Islet precursor cell (in vitro differentiated cells): ENCODE measurements at regions not wholly inside any gene's neighbourhood (a gene's known extent, or its start where the extent isn't known, plus 50 kb on each side); places are given as distances from the start of the nearest gene placed in this dataset.
"Not testable (repeated sequence)": the region's sequence is repeated elsewhere in the genome, so short reads cannot be mapped to it uniquely, and the experiment has no call there.

Experiments used
- DNase-seq: peaks from one replicate; pipeline ENCODE4 v3.0.0-alpha.2; 2018

DNA sequence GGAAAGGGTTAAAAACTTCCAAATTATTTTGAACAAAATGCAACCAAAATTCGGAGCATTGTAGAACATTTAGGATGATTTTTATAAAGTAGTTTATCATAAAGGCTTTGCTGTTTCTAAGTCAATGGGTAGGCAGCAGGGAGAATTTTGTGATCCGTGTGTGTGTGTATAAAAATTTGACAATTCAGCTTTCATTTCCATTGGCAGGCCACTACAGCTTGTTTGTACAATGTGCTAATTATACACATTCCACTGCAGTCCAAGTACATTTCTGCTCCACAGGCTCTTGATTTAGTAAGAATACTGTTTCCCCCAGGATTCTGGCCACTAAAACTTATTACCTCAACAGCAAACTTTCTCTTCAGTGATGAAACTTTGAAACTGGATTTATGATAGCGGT is 71.8 kb upstream of the LTBP1 start:
- no peak for DNase-seq

GRCh38 chr2:32877587-32878510 is 68.9 kb upstream of the LTBP1 start:
- DNase-seq, result no peak

DNA sequence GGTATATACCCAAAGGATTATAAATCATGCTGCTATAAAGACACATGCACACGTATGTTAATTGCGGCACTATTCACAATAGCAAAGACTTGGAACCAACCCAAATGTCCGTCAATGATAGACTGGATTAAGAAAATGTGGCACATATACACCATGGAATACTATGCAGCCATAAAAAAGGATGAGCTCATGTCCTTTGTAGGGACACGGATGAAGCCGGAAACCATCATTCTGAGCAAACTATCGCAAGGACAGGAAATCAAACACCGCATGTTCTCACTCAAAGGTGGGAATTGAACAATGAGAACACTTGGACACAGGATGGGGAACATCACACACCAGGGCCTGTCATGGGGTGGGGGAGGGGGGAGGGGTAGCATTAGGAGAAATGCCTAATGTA is 66.8 kb upstream of the LTBP1 start:
- DNase-seq, result not testable (repeated sequence)

DNA sequence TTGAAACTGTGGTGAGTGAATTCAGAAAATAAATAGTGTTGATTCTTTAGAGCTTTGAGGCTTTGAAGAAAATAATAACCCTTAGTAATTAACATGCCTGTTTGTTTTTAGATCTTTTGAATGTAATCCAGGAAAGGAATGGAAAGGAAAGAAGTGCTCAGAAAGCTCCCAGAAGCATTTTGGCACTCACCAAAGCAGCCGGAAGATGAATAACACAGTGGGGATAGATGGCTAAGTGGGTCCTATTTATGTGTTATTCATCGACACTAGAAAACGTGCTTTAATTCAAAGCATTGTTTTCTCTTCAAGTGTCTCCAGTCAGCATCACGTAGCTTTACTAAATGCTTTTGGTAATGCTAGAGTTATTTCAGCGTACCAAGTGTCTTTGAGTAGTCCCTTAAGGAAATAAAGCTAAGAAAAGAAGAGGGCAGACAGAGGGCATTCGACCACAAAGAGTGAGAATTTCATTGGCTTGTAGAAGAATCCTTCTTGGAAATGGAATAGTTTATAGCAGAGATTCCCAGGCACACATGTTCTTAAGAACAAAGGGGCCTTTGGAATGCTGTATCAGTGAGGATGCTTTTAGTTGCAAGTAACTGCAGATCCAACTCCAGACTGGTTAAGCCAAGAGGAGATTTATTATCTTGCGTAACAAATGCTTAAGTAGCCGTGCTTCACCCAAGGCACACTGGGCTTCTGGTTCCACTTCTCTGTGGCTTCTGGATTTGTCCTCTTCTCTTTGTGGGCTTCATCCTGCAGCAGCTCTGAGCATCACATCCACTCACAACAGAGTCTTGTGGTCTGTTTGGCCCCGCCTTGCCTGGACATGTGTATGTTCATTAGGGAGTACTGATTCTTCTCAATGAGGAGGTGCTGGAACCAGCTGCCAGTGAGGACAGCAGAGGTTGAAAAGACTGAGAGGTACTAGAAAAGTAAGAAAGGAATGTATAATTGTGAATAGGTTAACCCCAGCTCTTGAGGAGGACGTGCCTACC is 63.6 kb upstream of the LTBP1 start:
- DNase-seq, result peak; percentile 66

- DNase-seq, result no peak
Measured at GRCh38 chr2:32884346-32884745, 62.4 kb upstream of the LTBP1 start.

GRCh38 chr2:32886397-32887055 is 60.2 kb upstream of the LTBP1 start:
- not testable (repeated sequence) for DNase-seq

DNA sequence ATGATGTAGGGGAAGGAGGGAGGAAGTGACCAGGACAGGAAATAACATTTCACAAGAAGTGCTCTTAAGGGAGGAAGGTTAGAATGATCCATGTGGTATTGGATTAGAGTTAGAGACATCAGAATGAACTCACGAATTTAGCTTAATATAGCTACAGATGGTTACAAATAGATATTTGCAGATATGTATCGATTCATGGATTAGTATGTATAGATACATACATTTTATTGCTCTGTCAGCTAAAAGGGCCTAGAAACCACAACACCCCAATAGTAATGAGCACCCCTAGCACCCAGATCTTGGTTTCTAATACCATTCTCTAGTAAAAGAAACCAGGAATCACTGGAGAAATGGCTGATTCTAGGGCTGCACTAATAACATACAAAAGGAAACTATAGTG is 59.6 kb upstream of the LTBP1 start:
- DNase-seq, result no peak

GRCh38 chr2:32894119-32894728 is 52.5 kb upstream of the LTBP1 start:
- DNase-seq, result no peak

GRCh38 chr2:32895424-32895823 is 51.3 kb upstream of the LTBP1 start:
- DNase-seq, result no peak
